Common myeloid progenitor, CD34-positive (primary cell): ENCODE measurements at regions not wholly inside any gene's neighbourhood (a gene's known extent, or its start where the extent isn't known, plus 50 kb on each side); places are given as distances from the start of the nearest gene placed in this dataset.
A peak's percentile ranks its signal among the peaks of the same experiment; 100 is the strongest.
"Not testable (repeated sequence)": the region's sequence is repeated elsewhere in the genome, so short reads cannot be mapped to it uniquely, and the experiment has no call there.

Experiments
- CTCF ChIA-PET: fragments of 350-600 bp; sonication (Branson Sonifier 250); formaldehyde crosslinking; loops from one replicate; lab custom pipeline; 2021; ENCODE audit warnings: antibody characterized with exemption; lab: Charles Lee
- POLR2A ChIA-PET: fragments of 350-600 bp; sonication (Branson Sonifier 250); formaldehyde crosslinking; loops from one replicate; lab custom pipeline; 2021; ENCODE audit warnings: antibody characterized with exemption; lab: Charles Lee
- DNase-seq, 3 donors: peaks; one replicate each; pipeline versions ENCODE4 v3.0.0 to v3.0.0-alpha.2; 2013
- H3K27ac ChIP-seq, 2 experiments: 1 replicate in 1 of 2; 2 replicates in 1 of 2; pipeline ENCODE4 v1.7.0; 2013; ENCODE audit warnings: inconsistent platforms in 2 of 2, low read length in 2 of 2, mild to moderate bottlenecking in 2 of 2, low read depth in 1 of 2, moderate library complexity in 1 of 2; ENCODE audit not compliant: severe bottlenecking in 2 of 2, insufficient read depth in 1 of 2, poor library complexity in 1 of 2
- H3K27me3 ChIP-seq, 5 experiments: replicated peaks in 2 of 5; 1 replicate in 3 of 5; 2 replicates in 2 of 5; pipeline versions ENCODE4 v1.6.1 to v1.7.0; 2013; ENCODE audit warnings: low read length in 4 of 5, mild to moderate bottlenecking in 2 of 5, moderate library complexity in 2 of 5, inconsistent platforms in 1 of 5; ENCODE audit not compliant: insufficient read depth in 5 of 5, control insufficient read depth in 4 of 5
- H3K36me3 ChIP-seq, 4 experiments: 1 replicate in 2 of 4; 2 replicates in 2 of 4; pipeline versions ENCODE4 v1.6.1 to v1.7.0; 2013; ENCODE audit warnings: low read length in 3 of 4, control low read depth in 1 of 4, mild to moderate bottlenecking in 1 of 4; ENCODE audit not compliant: control insufficient read depth in 4 of 4, insufficient read depth in 4 of 4
- H3K4me1 ChIP-seq, 4 experiments: 1 replicate in 3 of 4; 2 replicates in 1 of 4; pipeline versions ENCODE4 v1.6.1 to v1.7.1; 2013; ENCODE audit warnings: low read length in 3 of 4, mild to moderate bottlenecking in 3 of 4, control low read depth in 1 of 4, inconsistent platforms in 1 of 4, moderate library complexity in 1 of 4; ENCODE audit not compliant: control insufficient read depth in 4 of 4, insufficient read depth in 4 of 4; ENCODE audit errors: control extremely low read depth in 1 of 4
- H3K4me3 ChIP-seq, 7 experiments: 1 replicate in 4 of 7; 2 replicates in 3 of 7; pipeline versions ENCODE4 v1.5.1 to v1.7.0; 2013; ENCODE audit warnings: mild to moderate bottlenecking in 7 of 7, low read length in 6 of 7, moderate library complexity in 6 of 7, inconsistent platforms in 2 of 7, low read depth in 2 of 7, control low read depth in 1 of 7; ENCODE audit not compliant: insufficient read depth in 4 of 7, control insufficient read depth in 1 of 7; ENCODE audit errors: extremely low read depth in 1 of 7
- H3K9me3 ChIP-seq, 5 experiments: 1 replicate in 4 of 5; 2 replicates in 1 of 5; pipeline versions ENCODE4 v1.6.1 to v1.7.1; 2013; ENCODE audit warnings: low read length in 4 of 5, mild to moderate bottlenecking in 2 of 5, inconsistent platforms in 1 of 5, low read depth in 1 of 5, moderate library complexity in 1 of 5; ENCODE audit not compliant: control insufficient read depth in 4 of 5, insufficient read depth in 2 of 5; ENCODE audit errors: control extremely low read depth in 1 of 5
- WGBS: methylation state at CpG from one replicate; pipeline ENCODE4 v1.1.5; 2013; ENCODE audit not compliant: insufficient coverage; 5-methylcytosine and 5-hydroxymethylcytosine counted together

- WGBS: no CpG with 5 or more reads among the region's 70 CpGs
- H3K9me3 ChIP-seq, H3K27me3 ChIP-seq, H3K27ac ChIP-seq, CTCF ChIA-PET, DNase-seq, H3K36me3 ChIP-seq, POLR2A ChIA-PET, H3K4me1 ChIP-seq: not testable (repeated sequence)
- peak overlapping the region in 5 of 7 experiments; percentile 46 to 65 (median 56) for H3K4me3 ChIP-seq
Observed at GRCh38 chr3:195634426-195635261, 50.9 kb upstream of the APOD start.
